Activated CD8-positive, alpha-beta memory T cell treated with anti-CD3 and anti-CD28 coated beads, Interleukin-2, amount 50 U/mL, for 24 hours (primary cell): ENCODE measurements at regions not wholly inside any gene's neighbourhood (a gene's known extent, or its start where the extent isn't known, plus 50 kb on each side); places are given as distances from the start of the nearest gene placed in this dataset.

Experiments
- DNase-seq: peaks from one replicate; pipeline ENCODE4 v3.0.0-alpha.2; 2020; ENCODE audit errors: extremely low read depth

DNA sequence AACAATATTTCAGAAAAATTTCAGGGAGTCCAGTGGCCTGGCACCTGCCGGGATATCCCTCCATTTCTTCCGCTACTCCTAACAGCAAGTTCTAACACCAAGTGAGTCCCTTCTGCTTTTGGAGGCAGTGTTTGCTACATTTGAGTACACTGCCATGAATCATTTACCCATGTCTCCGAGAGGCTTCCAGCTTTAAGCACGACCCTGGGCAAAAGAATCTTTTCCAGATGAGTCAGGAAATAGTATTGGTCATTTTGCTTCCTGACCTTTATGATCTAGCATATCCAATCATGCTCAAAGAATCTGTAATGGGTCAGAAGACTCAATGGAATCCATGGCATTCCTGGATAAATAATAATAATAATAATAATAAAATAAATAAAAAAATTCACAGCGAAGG lies 60.7 kb upstream of the FMN2 start:
- no peak for DNase-seq

- no peak for DNase-seq
These were observed 60.3 kb upstream of the FMN2 start for GRCh38 chr1:240031414-240031813.

- no peak for DNase-seq
These were observed 58.3 kb upstream of the FMN2 start for GRCh38 chr1:240033406-240033805.

DNA sequence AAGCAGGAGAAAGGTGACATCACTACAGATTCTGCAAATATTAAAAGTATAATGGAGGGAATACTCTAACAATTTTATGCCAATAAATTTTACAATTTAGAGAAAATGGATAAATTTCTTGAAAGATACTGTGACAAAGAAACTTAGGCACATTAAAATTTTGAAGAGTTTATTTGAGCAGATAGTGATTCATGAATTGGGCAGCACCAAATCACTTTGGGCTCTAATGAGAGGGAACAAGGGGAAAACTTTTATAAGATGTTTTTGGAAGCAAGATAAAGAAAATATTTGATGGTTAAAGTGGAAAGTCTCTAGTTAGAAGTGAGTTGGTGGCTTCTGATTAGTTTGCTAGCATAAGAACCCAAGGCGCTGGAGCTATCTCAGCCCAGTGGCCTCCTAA lies 55.2 kb upstream of the FMN2 start:
- DNase-seq = no peak
